GM20000 (cell line): ENCODE measurements at regions not wholly inside any gene's neighbourhood (a gene's known extent, or its start where the extent isn't known, plus 50 kb on each side); places are given as distances from the start of the nearest gene placed in this dataset.

Experiments
- DNase-seq: peaks from one replicate; pipeline ENCODE4 v3.0.0; 2012; ENCODE audit warnings: low spot score
- TF ChIP-seq, protein P1 (sequence below): IDR thresholded peaks from 2 replicates; pipeline ENCODE4 v1.5.1; 2012; ENCODE audit warnings: mild to moderate bottlenecking, control low read depth; ENCODE audit errors: extremely low read depth, missing control alignments

GRCh38 chr17:6244796-6245195 is 174.6 kb downstream of the WSCD1 start:
- TF ChIP-seq, protein P1, sequence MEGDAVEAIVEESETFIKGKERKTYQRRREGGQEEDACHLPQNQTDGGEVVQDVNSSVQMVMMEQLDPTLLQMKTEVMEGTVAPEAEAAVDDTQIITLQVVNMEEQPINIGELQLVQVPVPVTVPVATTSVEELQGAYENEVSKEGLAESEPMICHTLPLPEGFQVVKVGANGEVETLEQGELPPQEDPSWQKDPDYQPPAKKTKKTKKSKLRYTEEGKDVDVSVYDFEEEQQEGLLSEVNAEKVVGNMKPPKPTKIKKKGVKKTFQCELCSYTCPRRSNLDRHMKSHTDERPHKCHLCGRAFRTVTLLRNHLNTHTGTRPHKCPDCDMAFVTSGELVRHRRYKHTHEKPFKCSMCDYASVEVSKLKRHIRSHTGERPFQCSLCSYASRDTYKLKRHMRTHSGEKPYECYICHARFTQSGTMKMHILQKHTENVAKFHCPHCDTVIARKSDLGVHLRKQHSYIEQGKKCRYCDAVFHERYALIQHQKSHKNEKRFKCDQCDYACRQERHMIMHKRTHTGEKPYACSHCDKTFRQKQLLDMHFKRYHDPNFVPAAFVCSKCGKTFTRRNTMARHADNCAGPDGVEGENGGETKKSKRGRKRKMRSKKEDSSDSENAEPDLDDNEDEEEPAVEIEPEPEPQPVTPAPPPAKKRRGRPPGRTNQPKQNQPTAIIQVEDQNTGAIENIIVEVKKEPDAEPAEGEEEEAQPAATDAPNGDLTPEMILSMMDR, result no peak
- DNase-seq, result no peak

DNA sequence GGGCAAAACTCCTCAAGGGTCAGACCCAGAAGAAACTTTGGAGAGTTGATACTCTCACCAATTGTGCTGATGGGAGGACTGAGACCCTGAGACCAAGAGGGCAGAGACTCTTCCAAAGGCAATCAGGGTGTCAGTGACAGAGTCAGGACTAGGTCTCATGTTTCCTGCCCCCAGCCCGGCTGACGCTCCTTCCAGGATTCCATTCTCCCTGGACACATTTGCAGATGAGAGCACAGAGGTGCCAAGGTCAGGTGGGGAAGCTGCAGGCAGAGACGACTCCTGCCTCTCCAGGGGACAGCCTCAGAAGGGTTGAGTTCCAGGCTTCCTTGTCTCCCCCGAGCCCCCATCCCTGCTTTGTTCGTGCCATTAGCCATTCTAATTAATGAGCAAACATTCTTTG is 174.1 kb downstream of the WSCD1 start:
- TF ChIP-seq, protein P1, result no peak
- DNase-seq, result no peak

- TF ChIP-seq, protein P1, result no peak
- DNase-seq, result no peak
Observed at GRCh38 chr17:6243186-6243585, 173.0 kb downstream of the WSCD1 start.

DNA sequence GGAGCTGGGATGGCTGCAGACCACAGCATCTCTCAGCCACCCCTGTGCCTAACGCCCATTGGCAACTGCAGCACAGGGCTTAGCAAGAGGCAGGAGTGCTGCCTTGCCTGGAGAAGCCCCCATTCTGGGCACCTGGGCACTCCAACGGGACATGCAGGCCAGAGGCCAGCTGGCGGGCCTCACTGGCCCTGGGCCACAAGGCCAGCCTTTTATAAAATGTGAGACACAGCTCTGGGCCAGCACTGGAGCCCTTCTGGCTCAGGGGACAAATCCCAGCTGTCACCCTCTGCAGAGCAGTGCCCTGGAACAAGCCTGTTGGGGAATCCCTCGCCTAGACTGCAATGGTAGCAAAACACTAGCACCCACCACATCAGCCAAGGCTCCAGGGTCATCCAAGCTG is 171.8 kb downstream of the WSCD1 start:
- no peak for DNase-seq
- TF ChIP-seq, protein P1, result no peak

- DNase-seq, result no peak
- TF ChIP-seq, protein P1, result no peak
Observed at GRCh38 chr17:6241381-6241780, 171.2 kb downstream of the WSCD1 start.

DNA sequence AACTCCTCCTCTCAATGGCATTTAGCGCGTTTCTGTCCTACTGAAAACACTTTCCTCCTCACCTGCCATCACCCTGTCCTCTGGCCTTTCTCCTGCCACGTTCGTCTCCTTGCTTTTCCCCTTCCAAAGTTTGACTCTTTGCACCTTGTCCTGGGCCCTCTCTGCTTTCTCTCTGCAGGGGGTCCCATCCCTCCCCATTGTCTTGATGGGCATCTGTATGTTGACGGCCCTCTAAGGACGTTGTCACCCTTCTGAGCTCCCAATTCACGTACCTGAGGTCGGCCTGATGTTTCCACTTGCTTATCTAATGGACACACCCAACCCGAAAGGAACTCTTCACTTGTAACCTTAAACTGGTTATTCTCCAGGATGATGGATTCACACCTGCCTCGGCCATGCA is 170.4 kb downstream of the WSCD1 start:
- TF ChIP-seq, protein P1, result no peak

DNA sequence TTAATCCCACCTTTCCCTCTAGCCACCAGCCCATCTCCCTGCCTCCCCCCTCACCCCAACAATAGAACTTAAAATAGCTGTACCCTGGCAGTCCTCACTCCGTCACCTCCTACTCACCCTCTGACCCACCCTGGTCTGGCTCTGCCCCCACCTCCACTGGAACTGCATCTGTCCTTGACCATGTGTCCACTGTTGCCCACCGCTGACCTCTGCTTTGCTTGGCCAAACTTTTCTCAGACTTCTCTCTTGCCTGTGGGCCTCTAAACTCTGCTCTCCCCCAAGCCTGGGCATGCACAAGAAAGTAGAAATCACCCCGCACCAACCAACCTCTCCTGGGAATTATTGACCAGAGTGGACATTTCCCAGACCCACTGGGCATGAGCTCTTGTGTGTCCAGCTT is 169.8 kb downstream of the WSCD1 start:
- TF ChIP-seq, protein P1, result no peak
- DNase-seq, result no peak

More for the DNA sequence above, 170.4 kb downstream of the WSCD1 start:
- no peak for DNase-seq

- no peak for DNase-seq
- TF ChIP-seq, protein P1, result no peak
Observed at GRCh38 chr17:6239241-6239798, 169.1 kb downstream of the WSCD1 start.
